HCT116 (cell line): ENCODE measurements at regions not wholly inside any gene's neighbourhood (a gene's known extent, or its start where the extent isn't known, plus 50 kb on each side); places are given as distances from the start of the nearest gene placed in this dataset.

Source experiments
- ATAC-seq: fragments of 200-7000 bp; cut with Tn5 transposase; 2 replicates; pipeline ENCODE4 v1.9.1; 2020; ENCODE audit warnings: mild to moderate bottlenecking, moderate library complexity
- BruUV-seq: library from RNA; stranded (reverse); fragments of 400-500 nt; replicated peaks from 2 replicates; lab custom pipeline; 2021; lab: Mats Ljungman, UMichigan
- CTCF ChIA-PET: fragments of 300-600 bp; sonication (Branson Sonifier 250); formaldehyde crosslinking; loops from one replicate; lab custom pipeline; 2021; ENCODE audit warnings: antibody characterized with exemption; lab: Charles Lee
- POLR2A ChIA-PET: fragments of 300-600, 350-600 bp; sonication (Branson Sonifier 250); formaldehyde crosslinking; loops from one replicate; lab custom pipeline; 2021; ENCODE audit warnings: antibody characterized with exemption; lab: Charles Lee
- RAD21 ChIA-PET, 2 experiments: fragments of 300-600 bp; sonication (Branson Sonifier 250); formaldehyde crosslinking; loops; one replicate each; lab custom pipeline; 2023; ENCODE audit warnings: low total read pairs in 2 of 2; ENCODE audit not compliant: uncharacterized antibody in 2 of 2, unreplicated experiment in 2 of 2, low non-redundant PET in 1 of 2; lab: Charles Lee
- DNase-seq: peaks from one replicate; pipeline ENCODE4 v3.0.0-alpha.2; 2010; ENCODE audit warnings: low read depth, low spot score
- H2AFZ ChIP-seq: fragments of 200-600 bp; shearing (Covaris generic), sonication (generic); 2 replicates; pipeline ENCODE4 v1.6.1; 2017; ENCODE audit warnings: low read depth, mixed run types, mixed read lengths, antibody characterized with exemption, low read length; ENCODE audit not compliant: poor library complexity, severe bottlenecking
- H3K27ac ChIP-seq: 2 replicates; pipeline ENCODE4 v1.5.1; 2012; ENCODE audit warnings: low read depth, low read length
- H3K27me3 ChIP-seq: fragments of 200-600 bp; sonication (generic); 2 replicates; pipeline ENCODE4 v1.6.1; 2016; ENCODE audit warnings: mixed run types, low read length, mixed read lengths; ENCODE audit not compliant: insufficient read depth
- H3K36me3 ChIP-seq, 2 experiments: fragments of 200-500 bp in 1 of 2; fragments of 200-600 bp in 1 of 2; sonication (Bioruptor generic) in 1 of 2; sonication (generic) in 1 of 2; 2 replicates each; pipeline versions ENCODE4 v1.5.1 to v1.6.1; 2014 to 2016; ENCODE audit warnings: low read length in 2 of 2, inconsistent platforms in 1 of 2, mixed read lengths in 1 of 2, mixed run types in 1 of 2; ENCODE audit not compliant: insufficient read depth in 2 of 2, control insufficient read depth in 1 of 2
- H3K4me1 ChIP-seq, 2 experiments: fragments of 200-600 bp in 1 of 2; sonication (generic) in 1 of 2; 2 replicates each; pipeline versions ENCODE4 v1.5.1 to v1.6.1; 2012 to 2017; ENCODE audit warnings: low read length in 2 of 2, inconsistent platforms in 1 of 2, mild to moderate bottlenecking in 1 of 2, mixed read lengths in 1 of 2, mixed run types in 1 of 2, moderate library complexity in 1 of 2; ENCODE audit not compliant: insufficient read depth in 2 of 2, control insufficient read depth in 1 of 2
- H3K4me2 ChIP-seq: fragments of 200-600 bp; sonication (generic); 2 replicates; pipeline ENCODE4 v1.6.1; 2017; ENCODE audit warnings: mixed run types, low read length, mixed read lengths
- H3K4me3 ChIP-seq, 2 experiments: fragments of 200-600 bp in 1 of 2; sonication (generic) in 1 of 2; replicated peaks in 1 of 2; 2 replicates each; pipeline ENCODE4 v1.5.1; 2011 to 2016; ENCODE audit warnings: low read length in 2 of 2, control low read depth in 1 of 2, low read depth in 1 of 2, mild to moderate bottlenecking in 1 of 2, mixed read lengths in 1 of 2, mixed run types in 1 of 2
- H3K79me2 ChIP-seq: fragments of 200-600 bp; sonication (generic); 2 replicates; pipeline ENCODE4 v1.6.1; 2017; ENCODE audit warnings: mild to moderate bottlenecking, mixed run types, low read length, moderate library complexity, mixed read lengths; ENCODE audit not compliant: insufficient read depth
- H3K9ac ChIP-seq: fragments of 200-600 bp; sonication (generic); 2 replicates; pipeline ENCODE4 v1.6.1; 2016; ENCODE audit warnings: low read length, mixed read lengths
- H3K9me2 ChIP-seq: fragments of 200-600 bp; sonication (generic), shearing (Covaris generic); 2 replicates; pipeline ENCODE4 v1.6.1; 2017; ENCODE audit warnings: mixed run types, mild to moderate bottlenecking, moderate library complexity; ENCODE audit not compliant: insufficient read depth
- H3K9me3 ChIP-seq, 2 experiments: fragments of 200-500 bp in 1 of 2; fragments of 200-600 bp in 1 of 2; sonication (Bioruptor generic) in 1 of 2; sonication (generic) in 1 of 2; 2 replicates each; pipeline ENCODE4 v1.6.1; 2014 to 2017; ENCODE audit warnings: low read length in 2 of 2, mixed read lengths in 2 of 2, inconsistent platforms in 1 of 2, low read depth in 1 of 2, mild to moderate bottlenecking in 1 of 2, mixed run types in 1 of 2, moderate library complexity in 1 of 2; ENCODE audit not compliant: control insufficient read depth in 1 of 2, insufficient read depth in 1 of 2
- H4K20me1 ChIP-seq: fragments of 200-600 bp; sonication (generic), shearing (Covaris generic); 2 replicates; pipeline ENCODE4 v1.6.1; 2017; ENCODE audit warnings: mixed run types, mild to moderate bottlenecking, moderate library complexity; ENCODE audit not compliant: insufficient read depth
- ELF1 ChIP-seq: IDR thresholded peaks from 2 replicates; pipeline ENCODE4 v1.6.1; 2012; ENCODE audit warnings: low read depth, borderline replicate concordance
- EZH2 ChIP-seq: fragments of 200-600 bp; sonication (generic); IDR thresholded peaks from 2 replicates; pipeline ENCODE4 v1.6.1; 2017; ENCODE audit warnings: antibody characterized with exemption, mixed run types
- EZH2phosphoT487 ChIP-seq: fragments of 200-600 bp; IDR thresholded peaks from 2 replicates; pipeline ENCODE4 v1.6.1; 2018; ENCODE audit warnings: antibody characterized with exemption, borderline replicate concordance
- FOSL1 ChIP-seq: IDR thresholded peaks from 2 replicates; pipeline ENCODE4 v1.6.1; 2012; ENCODE audit warnings: low read depth
- JUND ChIP-seq: IDR thresholded peaks from 2 replicates; pipeline ENCODE4 v1.6.1; 2012
- POLR2AphosphoS5 ChIP-seq: IDR thresholded peaks from 2 replicates; pipeline ENCODE4 v1.6.1; 2011; ENCODE audit warnings: mild to moderate bottlenecking, low read depth, low read length, moderate library complexity
- REST ChIP-seq: IDR thresholded peaks from 2 replicates; pipeline ENCODE4 v1.6.1; 2012; ENCODE audit warnings: low read depth
- SIN3A ChIP-seq: IDR thresholded peaks from 2 replicates; pipeline ENCODE4 v1.6.1; 2012; ENCODE audit warnings: low read depth
- SP1 ChIP-seq: IDR thresholded peaks from 2 replicates; pipeline ENCODE4 v1.6.1; 2012; ENCODE audit warnings: low read depth
- SRF ChIP-seq: IDR thresholded peaks from 2 replicates; pipeline ENCODE4 v1.6.1; 2012; ENCODE audit warnings: low read depth
- TCF7L2 ChIP-seq: IDR thresholded peaks from 2 replicates; pipeline ENCODE4 v1.7.0; 2011; ENCODE audit warnings: borderline replicate concordance, inconsistent platforms; ENCODE audit not compliant: insufficient read depth, insufficient read length; ENCODE audit errors: extremely low read depth
- YY1 ChIP-seq: IDR thresholded peaks from 2 replicates; pipeline ENCODE4 v1.6.1; 2011; ENCODE audit warnings: low read length, low read depth, moderate library complexity, mild to moderate bottlenecking; ENCODE audit not compliant: insufficient replicate concordance; ENCODE audit errors: extremely low read depth
- ZNF274 ChIP-seq: fragments of 200-500 bp; sonication (Bioruptor generic); IDR thresholded peaks from 2 replicates; pipeline ENCODE4 v1.6.1; 2014; ENCODE audit warnings: mild to moderate bottlenecking, low read depth, low read length, inconsistent platforms
- intact Hi-C: fragments of 100-400 bp; cut with micrococcal nuclease; formaldehyde crosslinking; loops from 2 replicates; pipeline ENCODE4 v1.10.0; 2022

- CTCF ChIA-PET = no interaction called here
- no peak overlapping the region for H3K27ac ChIP-seq
Measured at GRCh38 chr3:171976526-171976925, 62.9 kb upstream of the FNDC3B start.

More at GRCh38 chr3:171976526-171976925, 62.9 kb upstream of the FNDC3B start:
- Histone ChIP-seq H3K9ac (no peak overlapping the region), H3K36me3 (no peaks in the 10 kb centered on the region), H3K4me1 (no peaks in the 10 kb centered on the region), H4K20me1 (no peaks in the 10 kb centered on the region), H2AFZ (no peak overlapping the region), H3K4me3 (no peak overlapping the region), H3K4me2 (no peak overlapping the region), H3K9me3 (no peaks in the 10 kb centered on the region), H3K9me2 (no peaks in the 10 kb centered on the region), H3K27me3 (no peaks in the 10 kb centered on the region), H3K79me2 (no peaks in the 10 kb centered on the region)
- ATAC-seq (no peak), DNase-seq (no peak)
- POLR2A ChIA-PET = no interaction called here
- no TSS peak for BruUV-seq
- intact Hi-C loops = loop anchor here (10.0 kb wide), 1 partner anchor 178 kb away; no protein-coding TSS in a partner anchor
- TF ChIP-seq EZH2 (no peak), ELF1 (no peak), FOSL1 (no peak), REST (no peak), SP1 (no peak), SRF (no peak), SIN3A (no peak), EZH2phosphoT487 (no peak), TCF7L2 (no peak), JUND (no peak), YY1 (no peak), ZNF274 (no peak), POLR2AphosphoS5 (no peak)
- RAD21 ChIA-PET = no interaction called here
